ENCODE measurements at regions not wholly inside any gene's neighbourhood (a gene's known extent, or its start where the extent isn't known, plus 50 kb on each side); places are given as distances from the start of the nearest gene placed in this dataset.

- ATAC-seq (ENCODE audit: low read depth): no peak
These were observed 130.8 kb upstream of the PLEKHG7 start for GRCh38 chr12:92571844-92572543.

DNA sequence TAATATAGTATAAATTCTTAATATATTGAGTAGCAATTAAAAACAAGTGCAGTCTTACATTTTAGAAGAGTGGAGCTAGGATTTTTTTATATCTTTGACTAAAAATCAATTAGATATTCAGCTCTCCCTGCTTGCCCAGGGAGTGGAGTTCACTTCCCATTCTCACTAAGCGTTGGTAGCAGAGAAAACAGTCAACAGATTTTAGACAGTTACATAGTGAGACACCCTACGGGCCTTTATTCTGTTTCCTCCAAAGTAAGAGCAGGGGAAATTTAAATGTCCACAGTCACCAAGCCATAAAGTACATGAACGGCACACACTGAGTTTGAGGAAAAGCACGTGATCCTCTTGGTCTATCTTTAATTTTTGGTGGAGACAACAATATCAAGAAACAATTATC is 131.6 kb upstream of the PLEKHG7 start:
- no peaks in the 10 kb centered on the region for H3K27me3 ChIP-seq (ENCODE audit: insufficient read depth, poor library complexity, severe bottlenecking)
- no peak overlapping the region for H3K4me3 ChIP-seq (ENCODE audit: severe bottlenecking)
- no peak for ATAC-seq (ENCODE audit: low read depth)

More at GRCh38 chr12:92571844-92572543, 130.8 kb upstream of the PLEKHG7 start:
- H3K36me3 ChIP-seq (ENCODE audit: low read depth): no peaks in the 10 kb centered on the region
- H3K4me3 ChIP-seq (ENCODE audit: severe bottlenecking): no peak overlapping the region
- peak overlapping the region; percentile 26 for H3K27ac ChIP-seq (ENCODE audit: poor library complexity, severe bottlenecking)
- peaks cover 3% of the 10 kb centered on the region for H3K9me3 ChIP-seq (ENCODE audit: severe bottlenecking)
- no peak for TF ChIP-seq CTCF (IDR thresholded peaks at IDR 0.05; ENCODE audit: poor library complexity, severe bottlenecking)
- H3K4me1 ChIP-seq (ENCODE audit: insufficient read depth, poor library complexity, severe bottlenecking): peaks cover 11% of the 10 kb centered on the region
- no peak for DNase-seq (ENCODE audit: low spot score)
- H3K27me3 ChIP-seq (ENCODE audit: insufficient read depth, poor library complexity, severe bottlenecking): no peaks in the 10 kb centered on the region

GRCh38 chr12:92570056-92570753 is 132.6 kb upstream of the PLEKHG7 start:
- Histone ChIP-seq H3K27me3 (ENCODE audit: insufficient read depth, poor library complexity, severe bottlenecking) (no peaks in the 10 kb centered on the region), H3K4me1 (ENCODE audit: insufficient read depth, poor library complexity, severe bottlenecking) (peaks cover 11% of the 10 kb centered on the region), H3K27ac (ENCODE audit: poor library complexity, severe bottlenecking) (no peak overlapping the region), H3K4me3 (ENCODE audit: severe bottlenecking) (no peak overlapping the region), H3K36me3 (ENCODE audit: low read depth) (no peaks in the 10 kb centered on the region), H3K9me3 (ENCODE audit: severe bottlenecking) (peaks cover 3% of the 10 kb centered on the region)
- ATAC-seq (ENCODE audit: low read depth) (peak; percentile 84), DNase-seq (ENCODE audit: low spot score) (no peak)
- peak; percentile 82 for TF ChIP-seq CTCF (IDR thresholded peaks at IDR 0.05; ENCODE audit: poor library complexity, severe bottlenecking)

More for the DNA sequence above, 131.6 kb upstream of the PLEKHG7 start:
- Histone ChIP-seq H3K27ac (ENCODE audit: poor library complexity, severe bottlenecking) (no peak overlapping the region), H3K36me3 (ENCODE audit: low read depth) (no peaks in the 10 kb centered on the region), H3K4me1 (ENCODE audit: insufficient read depth, poor library complexity, severe bottlenecking) (peaks cover 11% of the 10 kb centered on the region), H3K9me3 (ENCODE audit: severe bottlenecking) (peaks cover 3% of the 10 kb centered on the region)
- DNase-seq (ENCODE audit: low spot score): no peak
- TF ChIP-seq CTCF (IDR thresholded peaks at IDR 0.05; ENCODE audit: poor library complexity, severe bottlenecking): no peak

DNA sequence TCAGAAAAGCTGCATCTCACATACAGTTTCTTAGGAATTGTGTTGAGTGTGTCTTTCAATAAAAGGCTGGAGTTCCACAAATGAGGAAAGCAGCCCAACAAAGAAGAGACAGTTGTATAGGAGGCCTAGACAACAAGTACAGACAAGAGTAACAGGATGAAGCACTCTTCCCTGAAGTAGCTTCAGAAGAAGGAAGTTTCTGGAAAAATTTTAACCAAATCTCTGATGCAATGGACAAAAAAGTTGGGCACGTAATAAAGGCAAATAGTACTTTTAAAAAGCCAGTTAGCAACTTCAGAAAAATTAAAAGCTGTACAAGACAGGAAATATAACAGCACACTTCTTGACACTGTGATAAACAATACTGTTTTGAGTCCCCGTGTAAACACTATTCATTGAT is 134.1 kb upstream of the PLEKHG7 start:
- H3K9me3 ChIP-seq (ENCODE audit: severe bottlenecking): peaks cover 3% of the 10 kb centered on the region
- H3K27ac ChIP-seq (ENCODE audit: poor library complexity, severe bottlenecking): no peak overlapping the region
- no peak for ATAC-seq (ENCODE audit: low read depth)
- TF ChIP-seq CTCF (IDR thresholded peaks at IDR 0.05; ENCODE audit: poor library complexity, severe bottlenecking): no peak
- DNase-seq (ENCODE audit: low spot score): no peak
- no peak overlapping the region for H3K4me3 ChIP-seq (ENCODE audit: severe bottlenecking)
- H3K4me1 ChIP-seq (ENCODE audit: insufficient read depth, poor library complexity, severe bottlenecking): peaks cover 11% of the 10 kb centered on the region
- no peaks in the 10 kb centered on the region for H3K27me3 ChIP-seq (ENCODE audit: insufficient read depth, poor library complexity, severe bottlenecking)
- H3K36me3 ChIP-seq (ENCODE audit: low read depth): no peaks in the 10 kb centered on the region
